Body of pancreas (tissue), 4 donors: ENCODE measurements at regions not wholly inside any gene's neighbourhood (a gene's known extent, or its start where the extent isn't known, plus 50 kb on each side); places are given as distances from the start of the nearest gene placed in this dataset.

ENCODE experiments used
- CTCF ChIP-seq, 7 experiments: fragments of 450-650 bp in 4 of 7; fragments of 200-600 bp in 3 of 7; sonication (generic) in 3 of 7; IDR thresholded peaks; one replicate each; pipeline ENCODE4 v1.5.1; 2016 to 2019; ENCODE audit warnings: antibody characterized with exemption in 7 of 7
- POLR2A ChIP-seq, 3 donors: fragments of 450-650 bp; IDR thresholded peaks; one replicate each; pipeline ENCODE4 v1.6.1; 2016; ENCODE audit warnings: antibody characterized with exemption in 3 of 3, mild to moderate bottlenecking in 2 of 3

GRCh38 chr16:11447272-11447671 is 102.0 kb downstream of the RMI2 start:
- no peak for TF ChIP-seq CTCF (IDR thresholded peaks at IDR 0.05)
- TF ChIP-seq POLR2A (IDR thresholded peaks at IDR 0.05), result no peak
